MG63 (cell line): ENCODE measurements at regions not wholly inside any gene's neighbourhood (a gene's known extent, or its start where the extent isn't known, plus 50 kb on each side); places are given as distances from the start of the nearest gene placed in this dataset.

Source experiments
- DNase-seq: peaks from one replicate; pipeline ENCODE4 v3.0.0-alpha.2; 2020
- H3K27me3 ChIP-seq: fragments of 250-450 bp; sonication (Bioruptor Pico); 2 replicates; pipeline ENCODE4 v1.5.1; 2020; ENCODE audit warnings: mild to moderate bottlenecking, moderate library complexity
- H3K36me3 ChIP-seq: fragments of 250-450 bp; sonication (Bioruptor Pico); 2 replicates; pipeline ENCODE4 v1.5.1; 2020; ENCODE audit warnings: mild to moderate bottlenecking, moderate library complexity
- H3K4me3 ChIP-seq: fragments of 250-450 bp; sonication (Bioruptor Pico); 2 replicates; pipeline ENCODE4 v1.5.1; 2020; ENCODE audit warnings: mild to moderate bottlenecking, moderate library complexity
- H3K9me3 ChIP-seq: fragments of 250-450 bp; sonication (Bioruptor Pico); 2 replicates; pipeline ENCODE4 v1.5.1; 2020; ENCODE audit warnings: mild to moderate bottlenecking, moderate library complexity

DNA sequence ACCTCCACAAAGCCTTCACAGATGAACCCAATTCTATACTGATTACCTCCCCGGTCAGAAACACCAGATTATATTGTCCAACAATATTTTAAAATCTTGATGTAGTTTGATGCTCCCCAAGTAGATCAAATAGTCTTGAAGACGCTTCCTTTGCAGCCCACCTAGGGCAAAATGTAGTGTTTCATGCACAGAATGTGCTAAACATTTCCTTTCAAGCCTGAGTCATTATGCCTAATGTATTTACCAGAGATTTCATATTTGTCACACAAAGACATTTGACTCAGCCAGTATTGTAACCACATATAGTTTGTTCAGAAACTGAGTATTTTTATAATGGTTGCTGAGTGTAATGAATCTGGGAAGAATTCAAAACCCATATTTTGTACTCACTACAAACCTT, 1396.8 kb downstream of the LRRC4C start:
- Histone ChIP-seq H3K36me3 (no peaks in the 10 kb centered on the region), H3K9me3 (no peaks in the 10 kb centered on the region), H3K27me3 (no peaks in the 10 kb centered on the region), H3K4me3 (no peak overlapping the region)
- no peak for DNase-seq

DNA sequence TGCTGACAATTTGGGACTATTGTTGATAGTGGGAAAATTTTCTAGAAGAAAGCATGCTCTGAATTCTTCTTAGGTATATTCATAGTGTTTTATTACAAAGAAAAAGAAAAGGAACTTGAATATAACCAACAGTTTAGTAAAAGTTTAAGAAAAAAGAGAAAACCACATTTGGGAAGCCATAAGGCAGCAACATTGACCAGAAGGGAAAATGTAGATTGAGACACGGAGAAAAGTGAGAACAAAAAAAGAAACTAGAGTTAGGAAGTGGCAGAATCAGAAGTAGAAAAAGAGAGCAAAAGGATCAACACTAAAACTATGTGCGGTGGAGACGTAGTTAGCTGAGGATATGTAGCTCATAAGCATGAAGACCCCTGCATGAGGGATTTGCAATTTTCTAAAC, 1398.2 kb downstream of the LRRC4C start:
- no peak for DNase-seq
- no peaks in the 10 kb centered on the region for H3K9me3 ChIP-seq

DNA sequence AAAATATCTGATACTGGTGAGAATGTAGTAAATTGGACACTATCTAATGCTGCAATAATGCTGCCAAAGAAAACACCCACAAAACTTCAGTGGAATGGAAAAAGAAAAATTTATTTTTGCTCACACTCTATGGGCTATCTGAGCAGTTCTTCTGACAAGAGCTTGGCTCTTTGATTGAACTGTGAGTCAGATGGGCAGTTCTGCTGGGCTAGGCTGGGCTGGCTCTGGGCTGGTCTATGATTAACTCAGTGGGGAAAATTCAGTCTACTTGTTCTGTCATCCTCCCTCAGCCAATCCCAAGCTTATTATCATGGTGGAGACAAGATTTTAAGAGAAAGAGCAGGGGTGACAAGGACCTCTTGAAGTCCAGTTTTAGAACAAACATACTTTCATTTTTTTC, 1404.8 kb downstream of the LRRC4C start:
- Histone ChIP-seq H3K36me3 (no peaks in the 10 kb centered on the region), H3K27me3 (no peaks in the 10 kb centered on the region), H3K4me3 (no peak overlapping the region), H3K9me3 (no peaks in the 10 kb centered on the region)
- DNase-seq: peak; percentile 55

More for the DNA sequence above, 1398.2 kb downstream of the LRRC4C start:
- Histone ChIP-seq H3K27me3 (no peaks in the 10 kb centered on the region), H3K4me3 (no peak overlapping the region), H3K36me3 (no peaks in the 10 kb centered on the region)

DNA sequence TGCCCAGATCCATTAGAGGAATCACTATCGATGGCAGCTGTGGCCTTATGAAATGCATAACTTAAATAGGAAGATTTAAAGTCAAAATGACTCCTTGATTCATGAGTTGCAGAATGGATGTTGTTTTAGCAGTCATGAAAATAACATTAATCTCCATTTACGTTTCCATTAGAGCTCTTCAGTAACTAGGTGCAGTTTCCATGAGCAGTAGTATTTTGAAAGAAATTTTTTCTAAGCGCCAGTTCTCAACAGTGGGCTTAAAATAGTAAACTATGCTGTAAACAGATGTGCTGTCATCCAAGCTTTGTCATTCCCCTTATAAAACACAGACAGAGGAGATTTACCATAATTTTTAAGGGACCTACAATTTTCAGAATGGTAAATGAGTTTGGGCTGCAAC, 1414.1 kb downstream of the LRRC4C start:
- no peak for DNase-seq
- no peak overlapping the region for H3K4me3 ChIP-seq
- no peaks in the 10 kb centered on the region for H3K27me3 ChIP-seq
- no peaks in the 10 kb centered on the region for H3K9me3 ChIP-seq
- no peaks in the 10 kb centered on the region for H3K36me3 ChIP-seq

DNA sequence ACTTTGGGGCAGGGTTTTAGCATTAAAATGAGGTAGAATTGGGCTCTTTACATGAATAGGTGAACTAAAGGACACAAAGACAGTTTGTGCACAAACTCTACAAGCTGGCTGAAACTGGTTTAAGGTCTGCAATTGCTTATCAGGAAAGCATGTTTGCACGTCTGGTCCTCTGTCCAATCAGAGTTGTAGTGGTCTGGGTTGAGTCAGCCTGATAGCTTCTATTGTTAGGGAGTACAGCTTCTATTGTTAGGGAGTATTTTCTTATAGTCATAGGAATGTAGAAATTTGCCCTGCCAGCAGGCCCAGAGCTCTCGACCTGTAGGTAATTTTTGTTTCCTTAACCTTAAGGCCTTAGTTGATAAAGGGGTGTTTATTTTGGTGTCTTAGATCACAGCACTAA, 1422.4 kb downstream of the LRRC4C start:
- Histone ChIP-seq H3K36me3 (no peaks in the 10 kb centered on the region), H3K9me3 (no peaks in the 10 kb centered on the region; the same call in 1 of the 2 replicates), H3K4me3 (no peak overlapping the region), H3K27me3 (no peaks in the 10 kb centered on the region)
- no peak for DNase-seq

DNA sequence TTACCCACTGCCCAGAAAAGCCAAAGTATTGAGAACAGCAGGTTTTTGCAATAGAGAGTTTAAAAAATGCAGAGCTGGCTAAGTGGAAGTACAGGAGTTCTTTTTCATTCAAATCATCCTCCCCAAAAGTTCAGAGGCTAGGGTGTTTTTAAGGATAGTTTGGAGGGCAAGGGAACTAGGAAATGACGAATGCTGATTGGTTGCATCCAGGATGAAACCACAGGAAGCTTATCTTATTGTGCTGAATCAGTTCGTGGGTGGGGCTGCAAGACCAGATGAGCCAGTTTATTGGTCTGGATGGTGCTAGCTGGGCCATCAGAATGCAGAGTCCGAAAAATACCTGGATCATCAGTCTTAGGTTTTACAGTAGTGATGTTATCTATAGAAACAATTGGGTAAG, 1427.1 kb downstream of the LRRC4C start:
- Histone ChIP-seq H3K36me3 (no peaks in the 10 kb centered on the region), H3K4me3 (no peak overlapping the region), H3K27me3 (no peaks in the 10 kb centered on the region), H3K9me3 (no peaks in the 10 kb centered on the region; the same call in 1 of the 2 replicates)
- DNase-seq: no peak

DNA sequence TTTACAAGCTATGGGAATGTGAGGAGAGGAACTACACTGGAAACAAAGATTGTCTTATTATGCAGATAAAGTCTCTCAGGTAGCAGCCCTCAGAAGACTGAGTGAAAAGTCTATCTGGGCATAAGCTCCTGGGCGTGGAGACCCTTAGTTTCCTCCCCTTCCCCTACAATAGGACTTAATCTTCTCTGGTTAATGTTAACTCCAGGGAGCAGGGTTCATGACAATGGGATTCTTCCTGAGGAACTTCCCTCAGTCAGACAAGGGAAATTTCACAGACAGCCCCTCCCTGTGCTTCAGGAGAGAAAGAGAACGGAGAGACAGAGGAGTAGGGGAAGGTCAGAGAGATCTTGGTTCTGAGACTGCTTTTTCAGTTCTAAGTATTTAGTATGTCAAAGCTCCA, 1428.6 kb downstream of the LRRC4C start:
- no peaks in the 10 kb centered on the region; the same call in 1 of the 2 replicates for H3K9me3 ChIP-seq
- H3K27me3 ChIP-seq: no peaks in the 10 kb centered on the region
- no peak for DNase-seq
- no peaks in the 10 kb centered on the region for H3K36me3 ChIP-seq
- no peak overlapping the region for H3K4me3 ChIP-seq

DNA sequence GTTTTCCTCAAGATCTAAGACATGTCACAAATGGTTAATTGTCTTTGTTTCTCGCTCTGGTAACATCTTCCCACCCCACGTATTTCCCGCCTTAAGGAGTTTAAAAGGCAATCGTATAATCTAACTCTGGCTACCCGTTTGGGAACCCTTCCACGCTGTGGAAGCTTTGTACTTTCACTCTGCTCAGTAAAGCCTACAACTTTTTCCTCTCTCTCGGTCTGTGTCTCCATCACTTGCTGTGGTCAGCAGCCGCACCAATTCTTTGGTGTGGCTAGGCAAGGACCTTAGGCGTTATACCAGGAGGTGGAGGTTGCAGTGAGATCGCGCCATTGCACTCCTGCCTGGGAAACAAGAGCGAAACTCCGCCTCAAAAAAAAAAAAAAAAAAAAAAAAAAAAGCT, 1430.1 kb downstream of the LRRC4C start:
- H3K4me3 ChIP-seq: no peak overlapping the region
- no peaks in the 10 kb centered on the region; the same call in 1 of the 2 replicates for H3K9me3 ChIP-seq
- no peaks in the 10 kb centered on the region for H3K27me3 ChIP-seq
- no peaks in the 10 kb centered on the region for H3K36me3 ChIP-seq
- no peak for DNase-seq

DNA sequence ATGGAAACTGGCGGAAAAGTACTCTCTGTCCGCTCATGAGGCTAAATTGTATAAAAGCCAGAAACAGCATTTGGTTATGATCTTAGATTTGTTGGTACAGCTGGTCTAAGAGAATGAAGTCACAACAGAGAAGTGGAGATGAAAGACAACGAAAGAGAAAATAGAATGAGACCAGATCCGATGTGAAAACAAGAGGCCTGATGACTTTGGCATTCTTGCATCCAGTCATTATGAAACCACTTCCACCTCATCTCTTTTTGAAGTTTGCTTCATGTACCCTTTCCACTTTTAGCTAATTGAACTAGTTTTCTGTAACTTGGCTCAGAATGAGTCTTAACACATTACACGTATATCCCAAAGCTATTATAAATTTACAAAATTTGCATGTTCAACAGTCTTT, 1431.7 kb downstream of the LRRC4C start:
- H3K36me3 ChIP-seq: no peaks in the 10 kb centered on the region
- H3K27me3 ChIP-seq: no peaks in the 10 kb centered on the region
- no peak for DNase-seq
- no peak overlapping the region for H3K4me3 ChIP-seq
- no peaks in the 10 kb centered on the region; the same call in 1 of the 2 replicates for H3K9me3 ChIP-seq

DNA sequence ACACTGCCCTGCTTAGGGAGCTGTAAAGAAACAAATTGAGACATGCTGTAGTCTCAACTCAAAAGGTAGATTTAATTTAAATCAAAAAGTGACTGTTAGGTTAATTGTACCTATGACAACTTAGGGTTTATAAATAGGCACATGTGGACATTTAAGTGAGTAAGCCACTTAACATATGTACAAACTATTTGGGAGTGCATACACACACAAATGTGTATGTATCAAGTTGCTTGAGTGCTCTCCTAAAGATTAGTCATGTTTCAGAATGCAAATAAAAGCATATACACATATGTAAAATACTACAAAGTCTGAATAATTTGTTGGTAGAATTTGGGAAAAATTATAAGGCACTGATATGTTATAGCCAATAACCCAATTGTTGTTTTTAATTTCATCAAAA, 1435.7 kb downstream of the LRRC4C start:
- H3K9me3 ChIP-seq: no peaks in the 10 kb centered on the region
- H3K4me3 ChIP-seq: no peak overlapping the region
- DNase-seq: no peak
- H3K27me3 ChIP-seq: no peaks in the 10 kb centered on the region
- no peaks in the 10 kb centered on the region for H3K36me3 ChIP-seq

DNA sequence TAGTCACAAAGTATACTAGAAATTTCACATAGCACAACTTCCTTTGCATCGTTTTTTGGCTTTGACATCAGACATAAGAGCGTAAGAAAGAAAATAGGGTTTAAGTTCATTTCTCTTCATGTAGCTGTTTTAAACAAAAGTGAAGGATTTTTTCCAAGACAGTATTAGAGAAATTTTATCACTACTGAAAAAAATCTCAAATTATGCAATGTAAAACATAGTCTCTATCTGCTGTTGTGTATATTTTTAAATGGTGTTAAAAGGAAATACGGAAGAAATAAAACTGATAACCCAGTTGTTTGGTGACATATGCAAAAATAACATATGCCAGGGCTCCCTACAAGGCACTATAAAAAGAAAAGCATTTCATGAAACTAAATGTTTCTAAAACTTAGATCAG, 1449.4 kb downstream of the LRRC4C start:
- Histone ChIP-seq H3K27me3 (no peaks in the 10 kb centered on the region), H3K4me3 (no peak overlapping the region), H3K9me3 (no peaks in the 10 kb centered on the region), H3K36me3 (no peaks in the 10 kb centered on the region)
- DNase-seq: no peak

DNA sequence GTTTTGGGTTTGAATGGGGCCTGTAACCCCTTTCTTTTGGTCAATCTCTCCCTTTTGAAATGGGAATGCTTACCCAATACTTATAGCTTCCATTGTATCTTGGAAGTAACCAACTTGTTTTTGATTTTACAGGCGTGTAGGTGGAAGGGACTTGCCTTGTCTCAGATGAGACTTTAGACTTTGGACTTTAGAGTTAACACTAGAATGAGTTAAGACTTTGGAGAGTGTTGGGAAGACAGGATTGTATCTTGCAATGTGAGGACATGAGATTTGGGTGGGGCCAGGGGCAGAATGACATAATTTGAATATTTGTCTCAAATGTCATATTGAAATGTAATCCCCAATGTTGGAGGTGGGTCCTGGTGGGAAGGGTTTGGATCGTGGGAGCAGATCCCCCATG, 1466.9 kb downstream of the LRRC4C start:
- no peak overlapping the region for H3K4me3 ChIP-seq
- H3K9me3 ChIP-seq: no peaks in the 10 kb centered on the region
- H3K27me3 ChIP-seq: no peaks in the 10 kb centered on the region
- DNase-seq: no peak
- no peaks in the 10 kb centered on the region for H3K36me3 ChIP-seq

DNA sequence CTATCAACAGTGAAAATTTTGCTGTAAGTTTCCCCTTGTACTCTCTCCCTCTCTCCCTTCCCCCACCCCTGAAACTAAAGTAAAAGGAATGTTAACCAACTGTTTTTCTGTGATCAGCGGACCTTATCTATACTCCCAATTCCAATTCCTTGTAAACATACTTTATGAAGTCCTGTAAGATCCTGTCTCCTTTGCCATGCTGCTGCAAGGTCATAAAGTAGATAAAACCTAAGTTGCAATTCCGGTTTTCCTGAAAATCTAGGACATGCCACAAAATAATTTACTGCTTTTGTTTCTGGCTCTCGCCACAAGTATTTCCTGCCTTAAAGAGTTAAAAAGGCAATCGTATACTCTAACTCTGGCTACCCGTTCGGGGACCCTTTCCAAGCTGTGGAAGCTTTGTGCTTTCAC, 1469.0 kb downstream of the LRRC4C start:
- Histone ChIP-seq H3K27me3 (no peaks in the 10 kb centered on the region), H3K36me3 (no peaks in the 10 kb centered on the region), H3K4me3 (no peak overlapping the region), H3K9me3 (no peaks in the 10 kb centered on the region)
- DNase-seq: no peak

DNA sequence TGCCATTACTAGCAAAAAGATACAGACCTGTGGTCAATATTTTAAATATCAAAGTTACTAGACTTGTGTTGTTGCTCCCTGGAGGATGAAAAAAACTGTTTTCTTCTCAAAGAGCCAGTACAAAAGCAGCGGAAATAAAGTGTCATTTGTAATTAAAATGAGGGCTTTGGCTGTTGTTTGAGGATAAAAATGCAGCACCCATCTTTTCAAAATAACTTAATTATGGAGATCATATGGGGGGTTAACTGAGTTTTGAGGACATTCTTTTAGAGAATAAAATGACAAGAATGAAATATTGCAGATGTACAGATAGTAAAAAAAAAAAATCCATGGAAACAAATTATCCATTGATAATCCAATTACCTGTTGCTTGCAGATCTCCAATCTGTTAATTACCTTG, 1484.4 kb downstream of the LRRC4C start:
- Histone ChIP-seq H3K27me3 (no peaks in the 10 kb centered on the region), H3K9me3 (no peaks in the 10 kb centered on the region), H3K4me3 (no peak overlapping the region), H3K36me3 (no peaks in the 10 kb centered on the region)
- DNase-seq: no peak

DNA sequence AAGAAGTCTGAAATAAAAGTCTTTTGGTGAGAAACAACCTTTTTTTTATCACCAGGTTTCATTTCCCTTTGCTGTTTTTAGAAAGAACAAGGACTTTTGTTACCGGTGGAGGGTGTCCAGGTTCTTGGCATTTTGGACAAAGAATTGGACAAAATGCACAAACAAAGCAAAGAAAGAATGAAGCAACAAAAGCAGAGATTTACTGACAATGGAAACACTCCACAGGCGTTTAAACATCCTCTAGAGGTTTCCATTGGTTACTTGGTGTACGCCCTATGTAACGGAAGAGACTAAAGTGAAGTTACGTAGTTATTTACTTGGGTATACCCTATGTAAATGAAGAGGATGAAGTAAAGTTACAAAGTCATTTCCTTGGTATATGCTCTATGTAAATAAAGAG, 1487.0 kb downstream of the LRRC4C start:
- Histone ChIP-seq H3K36me3 (no peaks in the 10 kb centered on the region), H3K27me3 (no peaks in the 10 kb centered on the region), H3K9me3 (no peaks in the 10 kb centered on the region), H3K4me3 (no peak overlapping the region)
- DNase-seq: no peak

DNA sequence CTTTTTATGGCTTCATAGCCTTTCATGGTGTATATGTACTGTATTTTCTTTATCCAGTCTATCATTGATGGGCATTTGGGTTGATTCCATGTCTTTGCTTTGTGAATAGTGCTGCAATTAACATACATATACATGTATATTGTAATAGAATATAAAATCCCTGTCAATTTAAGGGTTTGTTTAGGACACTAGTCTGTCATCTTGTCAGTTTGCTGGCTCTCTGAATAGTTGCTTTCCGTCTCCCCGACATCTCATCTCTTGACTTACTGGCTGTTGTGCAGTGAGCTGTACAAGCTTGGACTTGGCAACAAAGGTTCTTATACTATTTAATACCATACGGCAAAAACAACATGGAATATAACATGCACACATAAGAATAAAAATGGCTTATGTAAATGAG, 1487.5 kb downstream of the LRRC4C start:
- H3K9me3 ChIP-seq: no peaks in the 10 kb centered on the region
- no peaks in the 10 kb centered on the region for H3K36me3 ChIP-seq
- no peak for DNase-seq
- H3K4me3 ChIP-seq: no peak overlapping the region
- H3K27me3 ChIP-seq: no peaks in the 10 kb centered on the region

DNA sequence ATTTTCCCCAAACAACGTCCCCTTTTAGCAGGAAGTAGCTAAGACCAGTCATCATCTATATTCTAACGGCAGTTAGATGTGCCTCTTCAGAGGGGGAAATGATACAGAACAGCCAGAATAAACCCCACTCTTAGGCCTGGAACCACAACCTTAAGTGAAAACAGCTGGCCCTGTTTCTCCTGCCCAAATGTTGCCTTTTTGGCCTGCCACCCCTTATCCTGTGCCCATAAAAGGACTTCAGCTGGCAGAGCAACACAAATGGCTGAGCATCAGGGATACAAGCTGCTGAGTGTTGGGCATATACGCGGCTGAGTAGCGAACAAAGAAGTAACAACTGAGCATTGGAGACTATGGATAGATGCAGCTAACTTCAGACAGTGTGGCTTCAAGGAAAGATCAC, 1491.4 kb downstream of the LRRC4C start:
- no peak for DNase-seq
- Histone ChIP-seq H3K9me3 (no peaks in the 10 kb centered on the region), H3K4me3 (no peak overlapping the region), H3K27me3 (no peaks in the 10 kb centered on the region), H3K36me3 (no peaks in the 10 kb centered on the region)

DNA sequence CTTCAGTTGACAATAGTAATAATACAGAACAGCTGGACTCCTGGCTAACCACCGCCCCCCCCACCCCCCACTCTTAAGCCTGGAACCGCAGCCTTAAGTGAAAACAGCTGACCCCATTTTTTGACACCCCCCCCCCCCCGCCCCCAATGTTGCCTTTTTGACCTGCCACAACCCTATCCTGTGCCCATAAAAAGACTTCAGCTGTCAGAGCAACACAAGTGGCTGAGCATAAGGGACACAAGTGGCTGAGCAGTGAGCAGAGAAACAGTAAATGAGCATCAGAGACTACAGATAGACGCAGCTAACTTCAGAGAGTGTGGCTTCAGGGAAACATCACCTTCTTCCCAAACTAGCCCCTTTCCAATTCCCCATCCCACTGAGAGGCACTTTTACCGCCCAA, 1493.8 kb downstream of the LRRC4C start:
- Histone ChIP-seq H3K27me3 (no peaks in the 10 kb centered on the region), H3K4me3 (no peak overlapping the region), H3K36me3 (no peaks in the 10 kb centered on the region), H3K9me3 (no peaks in the 10 kb centered on the region)
- no peak for DNase-seq

DNA sequence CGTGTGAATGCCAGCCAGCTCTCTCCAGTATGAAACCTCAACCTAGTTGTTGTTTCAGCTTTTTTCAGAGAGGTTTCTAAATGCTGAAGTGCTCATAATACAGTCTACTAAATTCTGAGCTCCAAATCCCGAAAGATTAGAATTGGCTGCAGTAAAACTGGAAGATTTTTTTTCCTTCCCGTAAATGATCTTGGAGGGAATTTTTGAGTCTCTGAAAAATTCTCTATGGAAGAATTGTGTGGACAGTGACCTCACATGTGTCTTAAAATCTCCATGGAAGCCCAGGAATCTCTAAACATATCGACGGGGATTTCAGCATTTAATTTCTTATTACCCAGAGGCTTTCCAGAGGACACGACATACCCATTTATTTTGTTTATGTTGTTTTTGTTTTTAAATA, 1499.2 kb downstream of the LRRC4C start:
- Histone ChIP-seq H3K9me3 (no peaks in the 10 kb centered on the region), H3K27me3 (no peaks in the 10 kb centered on the region), H3K4me3 (0 out of 2 replicates have a peak overlapping the region, but pooled peaks have one; percentile 5), H3K36me3 (no peaks in the 10 kb centered on the region)
- no peak for DNase-seq
